ENCODE measurements at regions not wholly inside any gene's neighbourhood (a gene's known extent, or its start where the extent isn't known, plus 50 kb on each side); places are given as distances from the start of the nearest gene placed in this dataset.
"Not testable (repeated sequence)": the region's sequence is repeated elsewhere in the genome, so short reads cannot be mapped to it uniquely, and the experiment has no call there.

DNA sequence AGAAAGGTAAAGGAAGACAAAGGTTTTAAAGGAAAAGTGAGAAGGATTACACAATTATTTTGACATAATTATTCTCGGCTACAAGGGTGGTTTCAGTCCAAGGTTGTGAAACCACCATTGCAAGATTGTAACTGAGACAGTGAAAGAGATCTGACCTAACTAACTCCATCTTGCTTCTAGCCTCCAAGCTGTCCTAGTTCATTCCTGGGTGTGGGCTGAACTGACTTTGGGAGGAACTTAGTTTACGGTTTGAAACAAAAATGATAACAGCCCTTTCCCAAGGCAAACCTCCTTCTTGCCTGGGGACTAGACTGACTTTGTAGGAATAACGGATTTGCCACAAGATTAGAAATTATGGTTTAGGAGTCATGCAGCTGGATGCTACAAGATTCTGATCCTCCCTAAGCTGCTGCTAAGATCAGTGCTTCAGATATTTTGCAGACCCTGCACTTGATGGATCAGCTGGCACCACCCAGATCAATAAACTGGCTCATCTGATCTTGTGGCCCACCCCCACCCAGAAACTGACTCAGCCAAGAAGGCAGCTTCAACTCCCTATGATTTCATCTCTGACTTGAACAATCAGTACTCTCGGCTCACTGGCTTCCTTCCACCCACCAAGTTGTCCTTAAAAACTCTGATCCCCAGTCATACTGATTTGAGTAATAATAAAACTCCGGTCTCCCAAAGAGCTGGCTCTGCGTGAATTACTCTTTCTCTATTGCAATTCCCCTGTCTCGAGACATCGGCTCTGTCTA lies 57.7 kb upstream of the AADACL2 start:
- no peaks in the 10 kb centered on the region for H3K4me1 ChIP-seq
- no peaks in the 10 kb centered on the region for H3K9me3 ChIP-seq
- no peak overlapping the region for H3K4me3 ChIP-seq
- DNase-seq, result no peak
- no peaks in the 10 kb centered on the region for H3K36me3 ChIP-seq
- intact Hi-C loops (cut with DNase I; ENCODE audit: low total_unique reads), result no loop called here
- H3K27ac ChIP-seq, result no peak overlapping the region
- TF ChIP-seq, protein P1, sequence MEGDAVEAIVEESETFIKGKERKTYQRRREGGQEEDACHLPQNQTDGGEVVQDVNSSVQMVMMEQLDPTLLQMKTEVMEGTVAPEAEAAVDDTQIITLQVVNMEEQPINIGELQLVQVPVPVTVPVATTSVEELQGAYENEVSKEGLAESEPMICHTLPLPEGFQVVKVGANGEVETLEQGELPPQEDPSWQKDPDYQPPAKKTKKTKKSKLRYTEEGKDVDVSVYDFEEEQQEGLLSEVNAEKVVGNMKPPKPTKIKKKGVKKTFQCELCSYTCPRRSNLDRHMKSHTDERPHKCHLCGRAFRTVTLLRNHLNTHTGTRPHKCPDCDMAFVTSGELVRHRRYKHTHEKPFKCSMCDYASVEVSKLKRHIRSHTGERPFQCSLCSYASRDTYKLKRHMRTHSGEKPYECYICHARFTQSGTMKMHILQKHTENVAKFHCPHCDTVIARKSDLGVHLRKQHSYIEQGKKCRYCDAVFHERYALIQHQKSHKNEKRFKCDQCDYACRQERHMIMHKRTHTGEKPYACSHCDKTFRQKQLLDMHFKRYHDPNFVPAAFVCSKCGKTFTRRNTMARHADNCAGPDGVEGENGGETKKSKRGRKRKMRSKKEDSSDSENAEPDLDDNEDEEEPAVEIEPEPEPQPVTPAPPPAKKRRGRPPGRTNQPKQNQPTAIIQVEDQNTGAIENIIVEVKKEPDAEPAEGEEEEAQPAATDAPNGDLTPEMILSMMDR (IDR thresholded peaks at IDR 0.05), result no peak
- no peak for TF ChIP-seq POLR2A (IDR thresholded peaks at IDR 0.05)
- no peaks in the 10 kb centered on the region for H3K27me3 ChIP-seq

DNA sequence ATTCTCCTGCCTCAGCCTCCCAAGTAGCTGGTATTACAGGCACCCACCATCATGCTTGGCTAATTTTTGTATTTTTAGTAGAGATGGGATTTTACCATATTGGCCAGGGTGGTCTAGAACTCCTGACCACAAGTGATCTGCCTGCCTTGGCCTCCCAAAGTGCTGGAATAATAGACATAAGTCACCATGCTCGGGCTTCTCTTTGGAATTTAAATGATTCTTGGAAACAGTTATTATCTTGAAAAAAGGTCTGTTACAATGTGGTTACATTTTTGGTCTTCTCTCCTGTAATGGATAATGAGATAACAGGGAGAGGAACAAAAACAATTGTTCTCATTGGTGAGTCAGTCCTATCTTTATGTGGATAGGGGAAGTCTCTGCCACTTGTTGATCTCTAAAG lies 59.8 kb upstream of the AADACL2 start:
- Histone ChIP-seq H3K4me3 (no peak overlapping the region), H3K27me3 (no peaks in the 10 kb centered on the region), H3K4me1 (no peaks in the 10 kb centered on the region), H3K36me3 (no peaks in the 10 kb centered on the region), H3K27ac (no peak overlapping the region), H3K9me3 (no peaks in the 10 kb centered on the region)
- DNase-seq, result no peak
- intact Hi-C loops (cut with DNase I; ENCODE audit: low total_unique reads), result no loop called here
- TF ChIP-seq, protein P1 (IDR thresholded peaks at IDR 0.05), result no peak
- no peak for TF ChIP-seq POLR2A (IDR thresholded peaks at IDR 0.05)

DNA sequence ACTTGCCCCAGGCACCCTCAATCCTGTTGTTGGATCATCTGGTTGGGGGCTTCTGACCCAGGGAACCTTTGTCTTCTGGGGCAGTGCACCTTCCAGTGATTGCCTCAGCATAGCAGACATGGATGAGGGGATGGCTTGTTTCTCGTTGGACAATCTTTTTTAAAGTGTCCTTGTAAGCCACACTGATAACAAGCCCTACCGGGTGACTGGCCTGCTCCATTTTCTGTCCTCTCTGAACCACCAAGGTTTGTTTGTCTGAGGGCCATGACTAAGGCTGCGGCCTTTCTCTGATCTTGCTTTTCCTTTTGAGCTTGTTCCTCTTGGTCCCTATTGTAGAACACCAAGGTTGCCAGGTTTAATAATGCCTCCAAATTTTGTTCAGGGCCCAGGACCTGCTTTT lies 66.0 kb upstream of the AADACL2 start:
- H3K27me3 ChIP-seq; H3K36me3 ChIP-seq; H3K4me3 ChIP-seq; intact Hi-C loops (cut with DNase I; ENCODE audit: low total_unique reads); DNase-seq; H3K9me3 ChIP-seq; H3K4me1 ChIP-seq; H3K27ac ChIP-seq: not testable (repeated sequence)

DNA sequence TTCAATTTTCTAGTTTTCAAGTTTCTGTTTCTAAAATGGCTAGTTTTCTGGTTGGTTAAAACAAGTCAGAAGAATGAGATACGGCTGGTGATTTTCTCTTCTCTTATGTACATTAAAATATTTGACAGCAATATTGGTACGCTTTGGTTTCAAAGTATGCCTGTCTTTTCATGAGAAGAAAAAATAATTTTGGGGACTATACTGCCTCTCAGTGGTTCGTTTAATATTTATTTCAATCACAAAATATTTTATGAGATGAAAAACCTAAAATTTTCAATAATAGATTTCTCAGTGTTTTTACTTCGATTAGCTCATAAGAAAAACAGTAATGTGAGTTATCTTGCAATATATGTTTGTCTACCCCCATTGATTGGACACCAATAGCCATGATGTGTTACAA lies 72.8 kb upstream of the AADACL2 start:
- intact Hi-C loops (cut with DNase I; ENCODE audit: low total_unique reads), result no loop called here
- DNase-seq, result no peak
- TF ChIP-seq, protein P1 (IDR thresholded peaks at IDR 0.05), result no peak
- no peak for TF ChIP-seq POLR2A (IDR thresholded peaks at IDR 0.05)
- no peaks in the 10 kb centered on the region for H3K36me3 ChIP-seq
- H3K4me1 ChIP-seq, result no peaks in the 10 kb centered on the region
- no peak overlapping the region for H3K27ac ChIP-seq
- no peaks in the 10 kb centered on the region for H3K27me3 ChIP-seq
- H3K4me3 ChIP-seq, result no peak overlapping the region
- no peaks in the 10 kb centered on the region for H3K9me3 ChIP-seq

DNA sequence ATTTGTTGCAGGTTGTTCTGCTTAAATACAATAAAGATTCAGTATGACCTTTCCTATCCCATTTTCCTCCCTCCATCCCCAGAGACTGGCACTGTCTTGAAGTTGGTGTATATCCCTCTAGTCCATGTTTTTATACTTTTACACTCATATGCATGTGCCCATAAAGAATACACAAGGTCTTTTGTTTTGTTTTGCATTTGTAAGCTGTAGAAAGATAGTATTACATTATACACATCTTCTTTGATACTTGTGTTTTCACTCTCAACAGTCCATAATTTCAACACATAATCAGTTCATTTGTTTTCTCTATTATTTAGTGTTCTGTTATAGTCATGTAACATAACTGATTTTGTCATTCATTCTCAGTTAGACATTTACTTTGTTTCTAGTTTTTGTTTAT lies 88.7 kb upstream of the AADACL2 start:
- DNase-seq, result no peak
- TF ChIP-seq, protein P1 (IDR thresholded peaks at IDR 0.05), result no peak
- no peak for TF ChIP-seq POLR2A (IDR thresholded peaks at IDR 0.05)
- no peaks in the 10 kb centered on the region for H3K36me3 ChIP-seq
- H3K4me3 ChIP-seq, result no peak overlapping the region
- no peaks in the 10 kb centered on the region for H3K9me3 ChIP-seq
- H3K27ac ChIP-seq, result no peak overlapping the region
- intact Hi-C loops (cut with DNase I; ENCODE audit: low total_unique reads), result no loop called here
- H3K27me3 ChIP-seq, result no peaks in the 10 kb centered on the region
- no peaks in the 10 kb centered on the region for H3K4me1 ChIP-seq

All from uterus (tissue), 3 donors.